IPS DF 4.7 (cell line): ENCODE measurements at regions not wholly inside any gene's neighbourhood (a gene's known extent, or its start where the extent isn't known, plus 50 kb on each side); places are given as distances from the start of the nearest gene placed in this dataset.

Experiments used
- DNase-seq: peaks from one replicate; pipeline ENCODE4 v3.0.0-alpha.2; 2013; ENCODE audit warnings: low spot score; ENCODE audit errors: extremely low read depth

DNA sequence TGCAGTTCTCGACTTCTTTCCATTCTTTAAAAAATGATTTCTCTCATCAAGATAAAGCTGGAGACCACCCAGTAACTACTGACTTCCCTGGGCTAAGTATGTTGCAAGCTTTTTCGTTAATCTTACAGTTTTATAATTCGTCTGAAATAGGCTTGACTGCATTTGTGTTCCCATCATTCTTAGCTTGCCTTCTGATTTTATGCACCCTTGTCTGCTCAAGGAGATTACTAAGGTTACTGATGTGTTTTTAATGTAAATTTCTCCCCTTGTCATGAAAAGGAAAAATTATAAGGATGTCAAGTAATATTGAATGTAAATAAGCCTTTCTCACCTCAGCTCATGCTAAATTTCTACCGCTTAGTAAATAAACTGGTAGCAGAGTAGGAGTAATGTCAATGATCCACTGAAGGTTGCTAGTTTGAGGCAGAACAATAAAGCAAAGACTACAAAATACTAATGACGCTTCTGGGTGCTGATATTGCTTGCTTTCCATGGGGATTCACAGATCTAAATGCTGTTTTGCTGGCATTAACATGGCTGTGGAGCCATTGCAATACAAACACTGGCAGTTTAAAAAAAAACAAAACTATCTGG is 91.9 kb upstream of the CDH20 start:
- DNase-seq: no peak

DNA sequence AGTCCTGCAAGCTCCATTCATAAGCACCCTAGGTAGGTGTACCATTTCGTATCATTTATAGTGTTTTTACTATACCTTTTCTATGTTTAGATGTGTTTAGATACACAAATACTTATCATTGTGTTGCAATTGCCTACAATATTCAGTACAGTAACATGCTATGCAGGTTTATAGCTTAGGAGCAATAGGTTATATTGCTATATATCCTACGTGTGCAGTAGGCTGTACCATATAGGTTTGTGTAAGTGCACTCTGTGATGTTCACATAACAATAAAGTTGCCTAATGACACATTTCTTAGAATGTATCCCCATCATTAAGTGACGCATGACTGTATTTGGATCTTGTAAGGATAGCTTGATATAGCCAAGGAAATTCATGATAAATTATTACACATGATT is 88.6 kb upstream of the CDH20 start:
- no peak for DNase-seq

DNA sequence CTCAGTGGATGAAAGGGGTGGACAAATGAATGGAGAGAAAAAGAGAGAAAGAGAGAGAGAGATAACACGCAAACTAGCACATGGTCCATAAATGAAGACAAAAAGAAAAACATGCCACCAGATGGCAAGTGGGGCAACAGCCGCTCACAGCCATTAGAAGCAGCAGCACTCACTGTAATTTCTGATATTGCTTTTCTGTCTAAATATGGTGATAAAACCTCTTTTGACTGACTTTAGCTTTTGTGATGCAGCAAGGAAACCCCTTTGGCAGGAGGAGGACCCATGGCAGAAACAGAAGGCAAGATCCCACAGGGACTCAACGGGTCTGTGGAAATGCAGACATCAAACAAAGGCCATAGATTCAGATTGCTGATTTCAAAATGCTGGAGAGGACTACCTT is 88.0 kb upstream of the CDH20 start:
- no peak for DNase-seq

DNA sequence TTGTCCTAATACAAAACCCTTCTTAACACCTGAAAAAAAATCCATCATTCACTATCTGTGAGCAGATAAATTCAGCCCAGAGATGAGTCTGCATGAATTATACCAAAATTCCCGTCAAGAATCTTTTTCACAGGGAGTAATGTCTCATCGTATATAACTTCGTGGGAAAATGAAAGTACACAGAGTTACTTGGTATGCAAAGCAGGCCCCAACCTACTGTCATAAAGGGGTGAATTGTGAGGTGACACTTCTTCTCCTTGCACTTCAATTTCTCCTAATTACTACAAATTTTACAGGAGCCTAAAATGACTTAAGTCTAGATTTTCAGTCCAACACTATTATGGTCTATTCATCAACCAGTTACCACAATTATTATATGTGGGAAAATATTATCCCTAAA is 84.6 kb upstream of the CDH20 start:
- DNase-seq: no peak

DNA sequence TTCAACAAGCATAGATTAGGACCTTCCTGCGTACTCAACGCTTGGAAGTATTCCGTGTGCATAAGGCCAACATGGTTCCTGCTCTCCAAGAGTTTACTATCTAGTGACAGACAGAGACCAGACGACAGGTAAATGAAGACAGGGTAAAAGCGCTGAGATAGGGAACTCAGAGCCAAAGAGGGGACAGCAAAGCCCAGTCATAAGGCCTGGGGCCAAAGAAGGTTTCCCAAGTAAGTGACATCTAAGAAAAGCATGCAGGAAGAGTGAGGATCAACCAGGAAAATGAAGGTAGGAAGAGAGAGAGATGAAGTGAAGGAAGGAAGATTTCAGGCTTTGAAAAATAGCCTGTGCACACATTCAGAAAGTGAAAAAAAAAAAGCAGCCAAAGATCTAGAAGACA is 76.9 kb upstream of the CDH20 start:
- DNase-seq: no peak

DNA sequence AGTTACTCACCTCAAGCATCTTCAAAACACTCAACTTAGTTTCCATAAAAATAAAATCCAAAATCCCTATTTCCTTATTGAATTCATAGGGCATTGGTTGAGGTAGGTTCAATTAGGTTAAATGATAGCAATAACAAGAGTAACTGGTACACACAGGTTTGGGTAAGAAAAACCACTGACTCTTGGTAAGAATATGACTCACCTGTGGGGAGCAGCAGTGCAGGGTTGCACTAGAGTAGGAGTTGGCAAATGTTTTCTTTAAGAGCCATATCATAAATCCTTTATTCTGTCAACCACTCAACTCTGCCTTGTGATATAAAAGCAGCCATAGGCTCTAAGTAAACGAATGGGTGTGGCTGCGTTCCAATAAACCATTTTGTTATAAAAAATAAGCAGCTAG is 71.4 kb upstream of the CDH20 start:
- no peak for DNase-seq

DNA sequence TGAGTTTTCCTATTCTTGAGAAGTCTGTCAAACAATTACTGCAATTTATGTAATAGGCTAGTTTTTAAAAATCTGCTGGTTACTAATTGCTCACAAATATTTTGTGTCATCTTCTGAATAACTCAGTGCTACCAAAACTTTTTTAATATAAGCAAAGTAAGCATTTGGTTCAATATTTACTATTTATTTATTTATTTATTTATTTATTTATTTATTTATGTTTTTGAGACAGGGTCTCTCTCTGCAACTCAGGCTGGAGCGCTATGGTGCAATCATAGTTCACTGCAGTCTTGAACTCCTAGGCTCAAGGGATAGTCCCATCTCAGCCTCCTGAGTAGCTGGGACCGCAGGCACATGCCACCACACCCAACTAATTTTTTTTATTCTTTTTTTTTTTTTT is 60.4 kb upstream of the CDH20 start:
- no peak for DNase-seq

DNA sequence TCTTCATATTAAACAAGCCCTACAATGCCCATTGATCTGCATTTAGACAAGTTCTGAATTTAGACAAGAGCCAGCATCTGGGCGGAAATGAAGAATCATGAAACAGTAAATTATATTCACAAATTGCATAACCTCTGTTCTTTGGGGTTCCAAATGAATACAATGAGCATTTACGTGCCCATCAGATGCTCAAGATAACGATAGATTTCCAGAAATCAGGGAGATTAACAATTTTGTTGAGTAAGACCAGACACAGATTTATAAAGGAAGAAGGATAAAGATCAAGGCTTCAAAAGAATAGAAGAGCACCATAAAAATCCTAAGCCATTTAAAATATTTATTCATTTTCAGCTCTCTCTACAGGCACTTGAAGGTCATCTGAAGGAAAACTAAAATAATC is 59.7 kb upstream of the CDH20 start:
- no peak for DNase-seq

DNA sequence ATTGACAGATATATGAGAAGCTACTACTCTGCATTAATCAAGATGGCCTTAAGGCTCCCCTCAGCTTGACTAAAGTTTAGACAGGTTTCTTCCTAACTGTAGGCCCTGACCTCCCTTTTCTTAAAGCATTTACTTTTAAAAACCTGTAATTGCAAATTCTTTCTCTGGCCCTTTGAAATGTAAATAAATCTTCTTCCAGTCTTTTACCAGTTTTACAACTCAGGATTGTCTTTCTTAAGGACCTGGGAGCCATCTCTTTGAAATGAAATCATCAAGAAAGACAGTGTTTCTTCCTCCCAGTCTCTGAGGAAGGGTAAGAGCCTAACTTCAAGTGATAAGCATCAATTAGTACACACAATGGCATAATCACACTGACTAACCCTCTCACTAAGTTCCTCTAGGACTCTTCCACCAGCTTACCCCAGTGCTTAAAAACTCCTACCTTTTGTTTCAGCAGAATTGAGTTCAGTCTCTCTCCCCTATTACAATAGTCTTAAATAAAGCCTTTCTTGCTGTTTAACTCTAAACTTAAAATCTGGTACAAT is 58.7 kb upstream of the CDH20 start:
- peak; percentile 9 for DNase-seq

DNA sequence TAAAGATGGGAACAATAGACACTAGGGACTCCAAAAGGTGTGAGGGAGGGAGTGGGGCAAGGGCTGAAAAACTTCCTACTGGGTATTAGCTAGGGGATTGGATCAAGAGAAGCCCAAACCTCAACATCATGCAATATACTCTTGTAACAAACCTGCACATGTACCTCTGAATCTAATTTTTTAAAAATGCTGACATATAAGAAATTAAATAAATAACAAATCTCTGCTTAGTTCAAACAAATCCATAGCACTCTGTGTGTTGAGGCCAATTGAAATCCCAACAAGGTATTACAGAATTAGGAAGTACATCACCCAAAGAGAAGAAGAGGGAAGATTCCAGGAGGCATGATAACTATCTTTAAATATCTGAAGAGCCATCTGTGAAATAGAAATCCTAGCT is 55.4 kb upstream of the CDH20 start:
- DNase-seq: no peak

DNA sequence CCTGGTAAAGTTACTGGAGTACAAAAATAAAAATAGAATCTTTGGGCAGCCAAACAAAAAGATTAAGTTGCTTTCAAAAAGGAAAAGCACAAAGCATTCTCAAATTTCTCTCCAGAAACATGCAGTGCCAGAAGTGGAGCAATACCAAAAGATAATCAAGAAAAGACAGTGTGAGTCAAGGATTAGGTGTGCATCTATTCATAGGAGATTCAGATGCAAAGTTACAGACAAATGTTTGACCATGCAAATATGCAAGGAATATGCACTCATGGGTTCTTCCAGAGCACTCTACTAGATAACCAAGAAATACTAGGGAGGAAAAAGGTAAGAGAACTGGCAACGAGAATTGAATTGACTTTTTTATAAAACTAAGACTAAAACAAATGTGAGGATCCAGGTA is 51.8 kb upstream of the CDH20 start:
- no peak for DNase-seq

DNA sequence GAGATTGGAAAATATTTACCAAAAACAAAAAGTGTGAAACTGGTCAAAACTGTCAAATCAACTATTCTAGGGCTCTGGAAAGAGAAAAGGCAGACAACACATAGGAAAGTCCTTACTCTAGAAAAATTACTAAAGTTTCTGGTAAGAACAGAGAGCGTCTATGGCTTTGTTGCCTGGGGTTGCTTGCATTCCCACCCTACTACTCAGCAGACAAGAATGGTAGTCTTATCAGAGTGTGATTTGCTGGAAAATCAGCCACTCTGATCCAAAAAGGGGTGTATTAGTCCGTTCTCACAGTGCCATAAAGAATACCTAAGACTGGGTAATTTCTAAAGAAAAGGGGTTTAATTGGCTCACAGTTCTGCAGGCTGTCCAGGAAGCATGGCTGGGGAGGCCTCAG is 50.3 kb upstream of the CDH20 start:
- no peak for DNase-seq
